Stomach (tissue), 4 donors: ENCODE measurements at regions not wholly inside any gene's neighbourhood (a gene's known extent, or its start where the extent isn't known, plus 50 kb on each side); places are given as distances from the start of the nearest gene placed in this dataset.

ENCODE experiments used
- EP300 ChIP-seq: sonication (generic); formaldehyde crosslinking; IDR thresholded peaks from one replicate; pipeline ENCODE4 v1.6.1; 2017; ENCODE audit warnings: antibody characterized with exemption
- POLR2A ChIP-seq, 4 donors: fragments of 450-650 bp; IDR thresholded peaks; one replicate each; pipeline ENCODE4 v1.6.1; 2016; ENCODE audit warnings: antibody characterized with exemption in 4 of 4, control low read depth in 2 of 4, mild to moderate bottlenecking in 1 of 4, moderate library complexity in 1 of 4
- POLR2AphosphoS5 ChIP-seq, 3 donors: sonication (generic); formaldehyde crosslinking; IDR thresholded peaks; one replicate each; pipeline ENCODE4 v1.6.1; 2016; ENCODE audit warnings: antibody characterized with exemption in 3 of 3
- TF ChIP-seq, protein P1 (sequence below), 7 experiments: fragments of 450-650 bp in 4 of 7; fragments of 200-600 bp in 3 of 7; sonication (generic) in 3 of 7; IDR thresholded peaks; one replicate each; pipeline ENCODE4 v1.5.1; 2016 to 2019; ENCODE audit warnings: antibody characterized with exemption in 7 of 7, control low read depth in 2 of 7, mild to moderate bottlenecking in 1 of 7

DNA sequence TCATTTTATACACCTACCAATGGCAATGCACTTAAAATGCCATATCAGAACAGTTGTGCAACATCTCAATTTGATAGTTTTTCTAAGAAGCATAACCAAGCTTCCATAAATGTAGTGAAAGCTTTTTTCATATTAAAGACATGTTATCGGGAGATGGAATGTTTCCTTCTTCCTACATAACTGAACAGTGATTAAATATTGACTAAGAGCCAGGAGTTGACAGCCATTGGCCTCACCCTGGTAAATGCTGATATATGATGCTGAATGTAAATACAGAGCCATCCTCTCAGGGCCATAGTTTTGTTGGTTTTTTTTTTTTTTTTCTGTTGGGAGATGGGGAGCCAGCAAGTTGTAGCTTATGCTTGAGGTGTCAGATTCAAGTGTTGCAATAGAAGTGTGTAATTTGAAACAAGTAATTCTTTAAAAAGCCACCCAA is 203.3 kb upstream of the IL12A start:
- TF ChIP-seq, protein P1, sequence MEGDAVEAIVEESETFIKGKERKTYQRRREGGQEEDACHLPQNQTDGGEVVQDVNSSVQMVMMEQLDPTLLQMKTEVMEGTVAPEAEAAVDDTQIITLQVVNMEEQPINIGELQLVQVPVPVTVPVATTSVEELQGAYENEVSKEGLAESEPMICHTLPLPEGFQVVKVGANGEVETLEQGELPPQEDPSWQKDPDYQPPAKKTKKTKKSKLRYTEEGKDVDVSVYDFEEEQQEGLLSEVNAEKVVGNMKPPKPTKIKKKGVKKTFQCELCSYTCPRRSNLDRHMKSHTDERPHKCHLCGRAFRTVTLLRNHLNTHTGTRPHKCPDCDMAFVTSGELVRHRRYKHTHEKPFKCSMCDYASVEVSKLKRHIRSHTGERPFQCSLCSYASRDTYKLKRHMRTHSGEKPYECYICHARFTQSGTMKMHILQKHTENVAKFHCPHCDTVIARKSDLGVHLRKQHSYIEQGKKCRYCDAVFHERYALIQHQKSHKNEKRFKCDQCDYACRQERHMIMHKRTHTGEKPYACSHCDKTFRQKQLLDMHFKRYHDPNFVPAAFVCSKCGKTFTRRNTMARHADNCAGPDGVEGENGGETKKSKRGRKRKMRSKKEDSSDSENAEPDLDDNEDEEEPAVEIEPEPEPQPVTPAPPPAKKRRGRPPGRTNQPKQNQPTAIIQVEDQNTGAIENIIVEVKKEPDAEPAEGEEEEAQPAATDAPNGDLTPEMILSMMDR (IDR thresholded peaks at IDR 0.05): no peak
- no peak for TF ChIP-seq POLR2A (IDR thresholded peaks at IDR 0.05)
- TF ChIP-seq EP300: no peak
- no peak for TF ChIP-seq POLR2AphosphoS5 (IDR thresholded peaks at IDR 0.05)
